ENCODE measurements at regions not wholly inside any gene's neighbourhood (a gene's known extent, or its start where the extent isn't known, plus 50 kb on each side); places are given as distances from the start of the nearest gene placed in this dataset.

GRCh38 chr12:128047266-128048060, 219.5 kb upstream of the TMEM132C start:
- no peak for TF ChIP-seq GATA2 (IDR thresholded peaks at IDR 0.05; ENCODE audit: low read depth, low read length)
- no peak for TF ChIP-seq GATA3 (IDR thresholded peaks at IDR 0.05; ENCODE audit: low read depth, low read length)

All from SH-SY5Y (cell line).